Keratinocyte (primary cell): ENCODE measurements at regions not wholly inside any gene's neighbourhood (a gene's known extent, or its start where the extent isn't known, plus 50 kb on each side); places are given as distances from the start of the nearest gene placed in this dataset.

Experiments
- DNase-seq: peaks from one replicate; pipeline ENCODE4 v3.0.0-alpha.2; 2011; ENCODE audit warnings: low read depth, missing footprints, low spot score
- FAIRE-seq: peaks from 2 replicates; lab custom pipeline; 2011; peaks lifted over from hg19 to GRCh38; lab: Jason Lieb, UNC
- H2AFZ ChIP-seq: 2 replicates; pipeline ENCODE4 v1.6.0; 2012; ENCODE audit warnings: low read length, control low read depth, inconsistent platforms; ENCODE audit not compliant: control insufficient read depth
- H3K27ac ChIP-seq: 2 replicates; pipeline ENCODE4 v1.5.1; 2011; ENCODE audit warnings: low read length; ENCODE audit not compliant: control insufficient read depth, insufficient read depth
- H3K27me3 ChIP-seq: 3 replicates; pipeline ENCODE4 v1.6.0; 2011; ENCODE audit warnings: low read length; ENCODE audit not compliant: control insufficient read depth, insufficient read depth; ENCODE audit errors: extremely low read depth
- H3K36me3 ChIP-seq, 2 experiments: 2 replicates in 1 of 2; 3 replicates in 1 of 2; pipeline ENCODE4 v1.5.1; 2011; ENCODE audit warnings: low read length in 2 of 2, mild to moderate bottlenecking in 1 of 2; ENCODE audit not compliant: control insufficient read depth in 2 of 2, insufficient read depth in 2 of 2; ENCODE audit errors: extremely low read depth in 1 of 2
- H3K4me1 ChIP-seq: 3 replicates; pipeline ENCODE4 v1.5.1; 2011; ENCODE audit warnings: low read length; ENCODE audit not compliant: control insufficient read depth, insufficient read depth; ENCODE audit errors: extremely low read depth
- H3K4me2 ChIP-seq: 3 replicates; pipeline ENCODE4 v1.6.0; 2011; ENCODE audit warnings: low read depth, low read length; ENCODE audit not compliant: control insufficient read depth, insufficient read depth; ENCODE audit errors: extremely low read depth
- H3K4me3 ChIP-seq, 3 experiments: fragments of 200-600 bp in 1 of 3; sonication (generic) in 1 of 3; 2 replicates in 2 of 3; 3 replicates in 1 of 3; pipeline ENCODE4 v1.5.1; 2011 to 2016; ENCODE audit warnings: low read length in 3 of 3, mild to moderate bottlenecking in 3 of 3, control low read depth in 2 of 3, inconsistent platforms in 1 of 3, low read depth in 1 of 3, mixed read lengths in 1 of 3, mixed run types in 1 of 3, moderate library complexity in 1 of 3; ENCODE audit not compliant: control insufficient read depth in 2 of 3, insufficient read depth in 2 of 3; ENCODE audit errors: extremely low read depth in 1 of 3
- H3K79me2 ChIP-seq: 2 replicates; pipeline ENCODE4 v1.6.0; 2012; ENCODE audit warnings: low read length; ENCODE audit not compliant: control insufficient read depth, insufficient read depth
- H3K9ac ChIP-seq: 3 replicates; pipeline ENCODE4 v1.6.0; 2011; ENCODE audit warnings: low read length; ENCODE audit not compliant: control insufficient read depth, insufficient read depth; ENCODE audit errors: extremely low read depth
- H3K9me1 ChIP-seq: 3 replicates; pipeline ENCODE4 v1.6.0; 2011; ENCODE audit warnings: low read length; ENCODE audit not compliant: control insufficient read depth, insufficient read depth; ENCODE audit errors: extremely low read depth
- H3K9me3 ChIP-seq: 2 replicates; pipeline ENCODE4 v1.5.1; 2012; ENCODE audit warnings: low read depth, low read length; ENCODE audit not compliant: control insufficient read depth
- H4K20me1 ChIP-seq: 3 replicates; pipeline ENCODE4 v1.6.0; 2011; ENCODE audit warnings: low read length; ENCODE audit not compliant: control insufficient read depth, insufficient read depth; ENCODE audit errors: extremely low read depth
- EZH2 ChIP-seq: IDR thresholded peaks from one replicate; pipeline ENCODE4 v1.6.1; 2012; ENCODE audit warnings: inconsistent platforms, mild to moderate bottlenecking, low read length, moderate library complexity
- dilution Hi-C: fragments of 300-500 bp; cut with MboI; formaldehyde crosslinking; loops from one replicate; pipeline ENCODE4 v1.7.0; 2020; ENCODE audit warnings: low sequenced_read_pairs; ENCODE audit not compliant: extremely low pct_ligation_motif_present
- TF ChIP-seq, protein P1 (sequence below), 3 experiments: IDR thresholded peaks in 1 of 3; conservative IDR thresholded peaks in 1 of 3; optimal IDR thresholded peaks in 1 of 3; 2 replicates in 2 of 3; 3 replicates in 1 of 3; pipeline versions ENCODE3 to v1.5.1; 2011; ENCODE audit warnings: low read length in 3 of 3, mild to moderate bottlenecking in 3 of 3, moderate library complexity in 2 of 3, control low read depth in 1 of 3, inconsistent platforms in 1 of 3; ENCODE audit not compliant: insufficient read depth in 2 of 3; ENCODE audit errors: extremely low read depth in 1 of 3

GRCh38 chr1:244346972-244347618 lies 104.6 kb downstream of the ADSS2 start:
- no peak overlapping the region for H3K4me3 ChIP-seq
- H3K36me3 ChIP-seq = no peaks in the 10 kb centered on the region
- H3K27ac ChIP-seq = no peak overlapping the region
- no peak overlapping the region for H3K9ac ChIP-seq
- no peak for FAIRE-seq
- H3K9me3 ChIP-seq = no peaks in the 10 kb centered on the region
- no peaks in the 10 kb centered on the region for H3K27me3 ChIP-seq
- DNase-seq = no peak
- no peak overlapping the region for H3K4me2 ChIP-seq
- H3K9me1 ChIP-seq = no peaks in the 10 kb centered on the region
- no peak for TF ChIP-seq EZH2
- TF ChIP-seq, protein P1, sequence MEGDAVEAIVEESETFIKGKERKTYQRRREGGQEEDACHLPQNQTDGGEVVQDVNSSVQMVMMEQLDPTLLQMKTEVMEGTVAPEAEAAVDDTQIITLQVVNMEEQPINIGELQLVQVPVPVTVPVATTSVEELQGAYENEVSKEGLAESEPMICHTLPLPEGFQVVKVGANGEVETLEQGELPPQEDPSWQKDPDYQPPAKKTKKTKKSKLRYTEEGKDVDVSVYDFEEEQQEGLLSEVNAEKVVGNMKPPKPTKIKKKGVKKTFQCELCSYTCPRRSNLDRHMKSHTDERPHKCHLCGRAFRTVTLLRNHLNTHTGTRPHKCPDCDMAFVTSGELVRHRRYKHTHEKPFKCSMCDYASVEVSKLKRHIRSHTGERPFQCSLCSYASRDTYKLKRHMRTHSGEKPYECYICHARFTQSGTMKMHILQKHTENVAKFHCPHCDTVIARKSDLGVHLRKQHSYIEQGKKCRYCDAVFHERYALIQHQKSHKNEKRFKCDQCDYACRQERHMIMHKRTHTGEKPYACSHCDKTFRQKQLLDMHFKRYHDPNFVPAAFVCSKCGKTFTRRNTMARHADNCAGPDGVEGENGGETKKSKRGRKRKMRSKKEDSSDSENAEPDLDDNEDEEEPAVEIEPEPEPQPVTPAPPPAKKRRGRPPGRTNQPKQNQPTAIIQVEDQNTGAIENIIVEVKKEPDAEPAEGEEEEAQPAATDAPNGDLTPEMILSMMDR (optimal IDR thresholded peaks at IDR 0.05 in 1 of 3, IDR thresholded peaks at IDR 0.05 in 1 of 3, conservative IDR thresholded peaks at IDR 0.05 in 1 of 3; ENCODE audit: extremely low read depth in 1 of 3, insufficient read depth in 2 of 3, low read length in 3 of 3) = no peak
- dilution Hi-C loops = no loop called here
- no peak overlapping the region for H2AFZ ChIP-seq
- no peaks in the 10 kb centered on the region for H4K20me1 ChIP-seq
- H3K4me1 ChIP-seq = peaks cover 10% of the 10 kb centered on the region
- no peaks in the 10 kb centered on the region for H3K79me2 ChIP-seq

GRCh38 chr1:244347942-244348341 lies 103.8 kb downstream of the ADSS2 start:
- H3K9me3 ChIP-seq = no peaks in the 10 kb centered on the region
- no peak overlapping the region for H2AFZ ChIP-seq
- TF ChIP-seq, protein P1 (optimal IDR thresholded peaks at IDR 0.05 in 1 of 3, IDR thresholded peaks at IDR 0.05 in 1 of 3, conservative IDR thresholded peaks at IDR 0.05 in 1 of 3; ENCODE audit: extremely low read depth in 1 of 3, insufficient read depth in 2 of 3, low read length in 3 of 3) = no peak
- no peak for TF ChIP-seq EZH2
- no peaks in the 10 kb centered on the region for H4K20me1 ChIP-seq
- no peak overlapping the region for H3K4me3 ChIP-seq
- no peak overlapping the region for H3K9ac ChIP-seq
- H3K36me3 ChIP-seq = no peaks in the 10 kb centered on the region
- FAIRE-seq (no peak), DNase-seq (no peak)
- no peak overlapping the region for H3K27ac ChIP-seq
- dilution Hi-C loops = no loop called here
- H3K79me2 ChIP-seq = no peaks in the 10 kb centered on the region
- H3K4me2 ChIP-seq = no peak overlapping the region
- no peaks in the 10 kb centered on the region for H3K27me3 ChIP-seq
- peaks cover 9% of the 10 kb centered on the region for H3K4me1 ChIP-seq
- H3K9me1 ChIP-seq = no peaks in the 10 kb centered on the region
